ENCODE measurements at regions not wholly inside any gene's neighbourhood (a gene's known extent, or its start where the extent isn't known, plus 50 kb on each side); places are given as distances from the start of the nearest gene placed in this dataset.

DNA sequence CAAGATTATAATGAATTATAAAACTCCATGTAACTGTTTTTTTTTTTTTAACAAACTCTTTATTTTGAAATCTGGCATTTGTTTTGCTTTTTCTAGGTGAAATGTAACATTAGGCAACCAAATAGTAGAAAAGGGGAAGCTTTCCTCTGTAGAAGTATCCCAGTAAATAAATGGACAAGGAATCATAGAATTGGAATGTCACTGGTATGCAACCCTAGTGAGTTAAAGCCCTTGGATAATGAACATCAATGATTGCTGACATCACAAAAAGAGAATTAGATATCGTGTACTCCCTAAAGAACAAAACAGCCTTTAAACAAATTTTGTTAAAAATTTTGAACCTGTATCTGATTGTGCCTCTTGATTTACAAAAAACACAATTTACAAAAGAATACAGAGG, 93.9 kb upstream of the OGFRL1 start:
- no peak for DNase-seq (ENCODE audit: low read depth in 1 of 2, low spot score in 1 of 2)
- H3K4me3 ChIP-seq (replicated peaks; ENCODE audit: insufficient read depth, low read length) = no peak overlapping the region
- TF ChIP-seq POLR2AphosphoS5 (IDR thresholded peaks at IDR 0.05; ENCODE audit: low read depth) (no peak), SPI1 (IDR thresholded peaks at IDR 0.05; ENCODE audit: borderline replicate concordance, low read depth) (no peak)
- H3K27me3 ChIP-seq (ENCODE audit: insufficient read depth, poor library complexity, severe bottlenecking) = peaks cover 3% of the 10 kb centered on the region
- no peak overlapping the region for H3K27ac ChIP-seq (replicated peaks)

DNA sequence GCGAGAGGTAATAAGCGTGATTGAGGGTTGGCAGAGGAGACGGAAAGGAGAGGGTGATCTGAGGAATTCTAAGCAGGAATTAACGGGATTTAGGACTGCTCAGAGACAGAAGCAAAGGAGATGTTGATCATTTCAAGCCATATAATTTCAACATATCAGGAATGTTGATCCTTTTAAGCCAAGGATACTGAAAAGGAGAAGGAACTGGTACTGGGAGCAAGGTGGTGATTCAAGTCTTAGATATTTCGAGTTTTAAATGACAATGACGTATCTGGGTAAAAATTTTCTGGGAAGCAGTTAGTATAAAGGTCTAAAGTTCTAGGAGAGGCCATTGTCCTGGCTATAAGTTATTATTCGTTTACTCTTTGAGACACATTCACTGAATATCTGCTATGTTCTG, 91.3 kb upstream of the OGFRL1 start:
- no peak for DNase-seq (ENCODE audit: low read depth in 1 of 2, low spot score in 1 of 2)
- Histone ChIP-seq H3K27me3 (ENCODE audit: insufficient read depth, poor library complexity, severe bottlenecking) (peaks cover 3% of the 10 kb centered on the region), H3K4me3 (replicated peaks; ENCODE audit: insufficient read depth, low read length) (no peak overlapping the region), H3K27ac (replicated peaks) (no peak overlapping the region)
- TF ChIP-seq SPI1 (IDR thresholded peaks at IDR 0.05; ENCODE audit: borderline replicate concordance, low read depth) (no peak), GABPA (IDR thresholded peaks at IDR 0.05; ENCODE audit: low read depth) (no peak), POLR2AphosphoS5 (IDR thresholded peaks at IDR 0.05; ENCODE audit: low read depth) (no peak)
- TF ChIP-seq, protein P1, sequence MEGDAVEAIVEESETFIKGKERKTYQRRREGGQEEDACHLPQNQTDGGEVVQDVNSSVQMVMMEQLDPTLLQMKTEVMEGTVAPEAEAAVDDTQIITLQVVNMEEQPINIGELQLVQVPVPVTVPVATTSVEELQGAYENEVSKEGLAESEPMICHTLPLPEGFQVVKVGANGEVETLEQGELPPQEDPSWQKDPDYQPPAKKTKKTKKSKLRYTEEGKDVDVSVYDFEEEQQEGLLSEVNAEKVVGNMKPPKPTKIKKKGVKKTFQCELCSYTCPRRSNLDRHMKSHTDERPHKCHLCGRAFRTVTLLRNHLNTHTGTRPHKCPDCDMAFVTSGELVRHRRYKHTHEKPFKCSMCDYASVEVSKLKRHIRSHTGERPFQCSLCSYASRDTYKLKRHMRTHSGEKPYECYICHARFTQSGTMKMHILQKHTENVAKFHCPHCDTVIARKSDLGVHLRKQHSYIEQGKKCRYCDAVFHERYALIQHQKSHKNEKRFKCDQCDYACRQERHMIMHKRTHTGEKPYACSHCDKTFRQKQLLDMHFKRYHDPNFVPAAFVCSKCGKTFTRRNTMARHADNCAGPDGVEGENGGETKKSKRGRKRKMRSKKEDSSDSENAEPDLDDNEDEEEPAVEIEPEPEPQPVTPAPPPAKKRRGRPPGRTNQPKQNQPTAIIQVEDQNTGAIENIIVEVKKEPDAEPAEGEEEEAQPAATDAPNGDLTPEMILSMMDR (IDR thresholded peaks at IDR 0.05; ENCODE audit: insufficient read depth, low read length) = no peak
- TF ChIP-seq, protein P2, sequence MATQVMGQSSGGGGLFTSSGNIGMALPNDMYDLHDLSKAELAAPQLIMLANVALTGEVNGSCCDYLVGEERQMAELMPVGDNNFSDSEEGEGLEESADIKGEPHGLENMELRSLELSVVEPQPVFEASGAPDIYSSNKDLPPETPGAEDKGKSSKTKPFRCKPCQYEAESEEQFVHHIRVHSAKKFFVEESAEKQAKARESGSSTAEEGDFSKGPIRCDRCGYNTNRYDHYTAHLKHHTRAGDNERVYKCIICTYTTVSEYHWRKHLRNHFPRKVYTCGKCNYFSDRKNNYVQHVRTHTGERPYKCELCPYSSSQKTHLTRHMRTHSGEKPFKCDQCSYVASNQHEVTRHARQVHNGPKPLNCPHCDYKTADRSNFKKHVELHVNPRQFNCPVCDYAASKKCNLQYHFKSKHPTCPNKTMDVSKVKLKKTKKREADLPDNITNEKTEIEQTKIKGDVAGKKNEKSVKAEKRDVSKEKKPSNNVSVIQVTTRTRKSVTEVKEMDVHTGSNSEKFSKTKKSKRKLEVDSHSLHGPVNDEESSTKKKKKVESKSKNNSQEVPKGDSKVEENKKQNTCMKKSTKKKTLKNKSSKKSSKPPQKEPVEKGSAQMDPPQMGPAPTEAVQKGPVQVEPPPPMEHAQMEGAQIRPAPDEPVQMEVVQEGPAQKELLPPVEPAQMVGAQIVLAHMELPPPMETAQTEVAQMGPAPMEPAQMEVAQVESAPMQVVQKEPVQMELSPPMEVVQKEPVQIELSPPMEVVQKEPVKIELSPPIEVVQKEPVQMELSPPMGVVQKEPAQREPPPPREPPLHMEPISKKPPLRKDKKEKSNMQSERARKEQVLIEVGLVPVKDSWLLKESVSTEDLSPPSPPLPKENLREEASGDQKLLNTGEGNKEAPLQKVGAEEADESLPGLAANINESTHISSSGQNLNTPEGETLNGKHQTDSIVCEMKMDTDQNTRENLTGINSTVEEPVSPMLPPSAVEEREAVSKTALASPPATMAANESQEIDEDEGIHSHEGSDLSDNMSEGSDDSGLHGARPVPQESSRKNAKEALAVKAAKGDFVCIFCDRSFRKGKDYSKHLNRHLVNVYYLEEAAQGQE (IDR thresholded peaks at IDR 0.05; ENCODE audit: insufficient replicate concordance, low read depth) = no peak

DNA sequence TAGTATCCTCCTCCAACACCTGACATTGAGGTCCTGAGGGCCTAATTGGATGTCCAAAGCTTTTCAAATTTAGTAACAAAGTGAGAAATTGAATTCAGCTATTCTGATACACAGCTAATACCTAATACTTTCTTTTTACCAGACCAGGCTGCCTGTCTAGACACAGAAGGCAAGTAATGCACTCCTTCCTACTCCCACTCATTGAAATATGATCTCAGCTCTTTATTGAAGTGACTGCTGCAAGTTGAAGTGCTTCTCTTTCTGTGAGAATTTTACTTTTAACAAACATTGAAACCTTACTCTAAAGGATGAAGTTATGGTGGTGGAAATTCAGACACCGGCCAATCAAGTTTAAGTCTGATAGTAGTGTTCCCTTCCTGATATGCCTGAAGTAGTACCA, 90.8 kb upstream of the OGFRL1 start:
- no peak for DNase-seq (ENCODE audit: low read depth in 1 of 2, low spot score in 1 of 2)
- Histone ChIP-seq H3K4me3 (replicated peaks; ENCODE audit: insufficient read depth, low read length) (no peak overlapping the region), H3K27me3 (ENCODE audit: insufficient read depth, poor library complexity, severe bottlenecking) (peaks cover 3% of the 10 kb centered on the region), H3K27ac (replicated peaks) (no peak overlapping the region)
- TF ChIP-seq, protein P2 (IDR thresholded peaks at IDR 0.05; ENCODE audit: insufficient replicate concordance, low read depth) = no peak
- TF ChIP-seq SPI1 (IDR thresholded peaks at IDR 0.05; ENCODE audit: borderline replicate concordance, low read depth) (no peak), POLR2AphosphoS5 (IDR thresholded peaks at IDR 0.05; ENCODE audit: low read depth) (no peak), GABPA (IDR thresholded peaks at IDR 0.05; ENCODE audit: low read depth) (no peak)
- TF ChIP-seq, protein P1 (IDR thresholded peaks at IDR 0.05; ENCODE audit: insufficient read depth, low read length) = no peak

DNA sequence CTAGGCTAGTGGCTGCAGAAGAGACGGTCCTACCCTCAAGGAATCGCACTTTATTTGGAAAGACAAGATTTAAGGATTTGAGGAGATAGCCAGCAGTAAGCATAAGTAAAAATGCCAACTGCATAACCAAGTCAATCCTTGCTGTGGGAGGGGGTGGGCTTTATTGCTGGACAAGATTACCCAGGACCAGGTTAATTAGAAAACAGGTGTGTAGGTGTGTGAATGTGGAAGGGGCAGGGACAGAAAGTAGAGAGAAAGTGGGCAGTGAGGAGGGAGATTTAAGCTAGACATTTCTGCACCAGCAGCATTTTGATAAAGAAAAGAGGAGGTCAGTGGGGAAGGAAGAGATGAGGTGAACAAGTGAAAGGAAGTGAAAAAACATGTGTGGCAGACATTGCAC, 89.7 kb upstream of the OGFRL1 start:
- DNase-seq (ENCODE audit: low read depth in 1 of 2, low spot score in 1 of 2) = no peak
- Histone ChIP-seq H3K27ac (replicated peaks) (no peak overlapping the region), H3K27me3 (ENCODE audit: insufficient read depth, poor library complexity, severe bottlenecking) (peaks cover 3% of the 10 kb centered on the region), H3K4me3 (replicated peaks; ENCODE audit: insufficient read depth, low read length) (no peak overlapping the region)
- TF ChIP-seq POLR2AphosphoS5 (IDR thresholded peaks at IDR 0.05; ENCODE audit: low read depth) (no peak), SPI1 (IDR thresholded peaks at IDR 0.05; ENCODE audit: borderline replicate concordance, low read depth) (no peak), GABPA (IDR thresholded peaks at IDR 0.05; ENCODE audit: low read depth) (no peak)
- TF ChIP-seq, protein P2 (IDR thresholded peaks at IDR 0.05; ENCODE audit: insufficient replicate concordance, low read depth) = no peak
- TF ChIP-seq, protein P1 (IDR thresholded peaks at IDR 0.05; ENCODE audit: insufficient read depth, low read length) = no peak

Data from HL-60 (cell line).